Esophagus muscularis mucosa (tissue), 3 donors: ENCODE measurements at regions not wholly inside any gene's neighbourhood (a gene's known extent, or its start where the extent isn't known, plus 50 kb on each side); places are given as distances from the start of the nearest gene placed in this dataset.

Source experiments
- CTCF ChIP-seq, 3 experiments: fragments of 200-600 bp in 2 of 3; fragments of 450-650 bp in 1 of 3; sonication (generic) in 2 of 3; IDR thresholded peaks; one replicate each; pipeline ENCODE4 v1.5.1; 2017 to 2019; ENCODE audit warnings: antibody characterized with exemption in 3 of 3, mild to moderate bottlenecking in 2 of 3, moderate library complexity in 1 of 3
- POLR2A ChIP-seq: fragments of 450-650 bp; IDR thresholded peaks from one replicate; pipeline ENCODE4 v1.6.1; 2017; ENCODE audit warnings: antibody characterized with exemption, moderate library complexity, mild to moderate bottlenecking, low read depth
- POLR2AphosphoS5 ChIP-seq, 2 donors: sonication (generic); formaldehyde crosslinking; IDR thresholded peaks; one replicate each; pipeline ENCODE4 v1.6.1; 2017; ENCODE audit warnings: antibody characterized with exemption in 2 of 2

- TF ChIP-seq CTCF (IDR thresholded peaks at IDR 0.05): no peak
- no peak for TF ChIP-seq POLR2A
- TF ChIP-seq POLR2AphosphoS5 (IDR thresholded peaks at IDR 0.05): no peak
Measured at GRCh38 chr2:18788592-18788991, 199.2 kb upstream of the NT5C1B start.
